Activated B cell treated with CpG ODN at 0.5 μM for 24 hours (primary cell): ENCODE measurements at regions not wholly inside any gene's neighbourhood (a gene's known extent, or its start where the extent isn't known, plus 50 kb on each side); places are given as distances from the start of the nearest gene placed in this dataset.

Source experiments
- ATAC-seq: fragments of 200-7000 bp; cut with Tn5 transposase; one replicate; pipeline ENCODE4 v1.10.0; 2021; ENCODE audit warnings: low read depth, mild to moderate bottlenecking, moderate library complexity
- CTCF ChIA-PET: fragments of 350-600 bp; sonication (Branson Sonifier 250); formaldehyde crosslinking; loops from one replicate; lab custom pipeline; 2021; ENCODE audit warnings: antibody characterized with exemption; lab: Charles Lee
- POLR2A ChIA-PET: fragments of 350-600 bp; sonication (Branson Sonifier 250); formaldehyde crosslinking; loops from one replicate; lab custom pipeline; 2021; ENCODE audit warnings: antibody characterized with exemption; lab: Charles Lee
- DNase-seq: peaks from one replicate; pipeline ENCODE4 v3.0.0; 2022
- H3K27ac Mint-ChIP-seq: one replicate; pipeline ENCODE4 v1.8.0; 2020; ENCODE audit warnings: mixed read lengths
- H3K27me3 Mint-ChIP-seq: one replicate; pipeline ENCODE4 v1.8.0; 2021; ENCODE audit warnings: mixed read lengths
- H3K36me3 Mint-ChIP-seq: one replicate; pipeline ENCODE4 v1.8.0; 2021; ENCODE audit warnings: low read depth, mixed read lengths
- H3K4me1 Mint-ChIP-seq: one replicate; pipeline ENCODE4 v1.8.0; 2021; ENCODE audit warnings: mixed read lengths
- H3K4me3 Mint-ChIP-seq: one replicate; pipeline ENCODE4 v1.8.0; 2020; ENCODE audit warnings: mild to moderate bottlenecking, mixed read lengths
- H3K9me3 Mint-ChIP-seq: one replicate; pipeline ENCODE4 v1.8.0; 2020; ENCODE audit warnings: mixed read lengths
- intact Hi-C: fragments of 100-400 bp; cut with micrococcal nuclease; formaldehyde crosslinking; loops from one replicate; pipeline ENCODE4 v1.15.1; 2024
- TF ChIP-seq, protein P1 (sequence below): fragments of 200-600 bp; IDR thresholded peaks from one replicate; pipeline ENCODE4 v1.8.0; 2022; ENCODE audit warnings: antibody characterized with exemption, mild to moderate bottlenecking

DNA sequence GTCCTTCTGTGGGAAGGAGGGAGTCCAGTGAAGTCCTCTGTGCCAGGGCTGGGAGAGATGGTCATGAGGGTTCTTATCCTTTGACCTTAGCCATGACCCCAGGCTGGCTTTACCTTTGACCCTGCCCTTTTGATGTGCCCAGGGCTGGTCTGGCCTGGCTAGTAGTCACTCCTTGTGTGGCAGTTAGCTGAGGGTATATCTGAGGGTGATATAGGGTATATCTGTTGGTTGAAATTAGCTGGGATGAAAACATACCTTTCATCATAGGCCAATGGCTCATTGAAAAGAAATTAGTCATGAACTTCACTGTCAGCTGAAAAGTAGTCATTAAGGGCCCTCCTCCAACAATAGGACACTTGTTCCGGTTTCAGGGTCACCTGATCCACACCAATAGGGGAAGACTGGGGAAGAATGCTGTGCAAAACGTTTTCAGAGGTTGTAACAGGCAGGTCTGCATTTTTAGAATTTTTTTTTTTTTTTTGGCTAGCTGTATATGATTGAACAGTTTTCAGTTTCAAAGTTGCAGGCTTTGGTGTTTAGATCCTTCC is 74.6 kb upstream of the STOX2 start:
- no peaks in the 10 kb centered on the region for H3K9me3 Mint-ChIP-seq
- CTCF ChIA-PET = no interaction called here

DNA sequence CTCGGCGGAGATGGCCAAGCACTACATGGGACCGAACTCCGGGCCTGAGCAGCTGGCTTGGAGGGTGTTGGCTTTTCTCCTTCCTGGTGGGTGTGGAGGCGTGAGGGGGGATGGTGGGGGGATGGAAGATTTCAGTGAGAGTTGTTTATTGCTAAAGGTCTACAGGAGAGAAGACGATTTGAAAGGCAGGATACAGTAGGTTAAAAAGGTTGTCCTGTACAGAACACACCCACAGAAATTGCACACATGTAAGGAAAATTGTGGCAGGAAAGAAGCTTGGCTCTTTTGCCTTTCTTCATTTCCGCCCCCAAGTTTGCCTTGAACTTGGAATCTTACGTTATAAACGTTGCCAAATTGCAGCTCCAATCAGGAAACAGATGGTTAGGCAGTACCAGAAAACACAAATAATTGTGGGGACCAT is 74.1 kb upstream of the STOX2 start:
- no peak overlapping the region for H3K27ac Mint-ChIP-seq
- no peaks in the 10 kb centered on the region for H3K9me3 Mint-ChIP-seq
- ChIA-PET POLR2A (no interaction called here), CTCF (no interaction called here)
- intact Hi-C loops = no loop called here
- peaks cover 5% of the 10 kb centered on the region for H3K4me1 Mint-ChIP-seq
- DNase-seq (no peak), ATAC-seq (no peak)
- peaks cover 3% of the 10 kb centered on the region for H3K27me3 Mint-ChIP-seq
- H3K36me3 Mint-ChIP-seq = no peaks in the 10 kb centered on the region
- TF ChIP-seq, protein P1, sequence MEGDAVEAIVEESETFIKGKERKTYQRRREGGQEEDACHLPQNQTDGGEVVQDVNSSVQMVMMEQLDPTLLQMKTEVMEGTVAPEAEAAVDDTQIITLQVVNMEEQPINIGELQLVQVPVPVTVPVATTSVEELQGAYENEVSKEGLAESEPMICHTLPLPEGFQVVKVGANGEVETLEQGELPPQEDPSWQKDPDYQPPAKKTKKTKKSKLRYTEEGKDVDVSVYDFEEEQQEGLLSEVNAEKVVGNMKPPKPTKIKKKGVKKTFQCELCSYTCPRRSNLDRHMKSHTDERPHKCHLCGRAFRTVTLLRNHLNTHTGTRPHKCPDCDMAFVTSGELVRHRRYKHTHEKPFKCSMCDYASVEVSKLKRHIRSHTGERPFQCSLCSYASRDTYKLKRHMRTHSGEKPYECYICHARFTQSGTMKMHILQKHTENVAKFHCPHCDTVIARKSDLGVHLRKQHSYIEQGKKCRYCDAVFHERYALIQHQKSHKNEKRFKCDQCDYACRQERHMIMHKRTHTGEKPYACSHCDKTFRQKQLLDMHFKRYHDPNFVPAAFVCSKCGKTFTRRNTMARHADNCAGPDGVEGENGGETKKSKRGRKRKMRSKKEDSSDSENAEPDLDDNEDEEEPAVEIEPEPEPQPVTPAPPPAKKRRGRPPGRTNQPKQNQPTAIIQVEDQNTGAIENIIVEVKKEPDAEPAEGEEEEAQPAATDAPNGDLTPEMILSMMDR = no peak
- no peak overlapping the region for H3K4me3 Mint-ChIP-seq

More for the DNA sequence above, 74.6 kb upstream of the STOX2 start:
- Mint-ChIP-seq H3K36me3 (no peaks in the 10 kb centered on the region), H3K4me3 (no peak overlapping the region), H3K4me1 (peaks cover 5% of the 10 kb centered on the region), H3K27me3 (peaks cover 3% of the 10 kb centered on the region), H3K27ac (no peak overlapping the region)
- DNase-seq (no peak), ATAC-seq (no peak)
- intact Hi-C loops = no loop called here
- TF ChIP-seq, protein P1 = no peak
- POLR2A ChIA-PET = no interaction called here

DNA sequence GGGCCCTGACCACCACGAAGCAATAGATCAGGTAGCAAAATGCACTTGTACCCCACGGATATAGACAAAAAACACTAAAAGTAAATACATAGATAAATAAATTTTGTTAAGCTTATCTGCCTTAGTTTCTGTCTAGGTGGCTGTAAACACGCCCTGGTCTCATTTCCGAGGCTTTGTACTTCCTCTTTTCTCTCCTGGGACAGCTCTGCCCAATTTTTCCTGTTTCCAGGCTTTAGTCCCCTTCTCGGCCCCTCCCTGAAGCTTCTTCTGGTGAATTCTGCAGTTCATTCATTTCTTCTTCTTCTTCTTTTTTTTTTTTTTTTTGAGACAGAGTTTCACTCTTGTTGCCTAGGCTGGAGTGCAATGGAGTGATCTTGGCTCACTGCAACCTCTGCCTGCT is 73.4 kb upstream of the STOX2 start:
- Mint-ChIP-seq H3K4me3 (no peak overlapping the region), H3K4me1 (peaks cover 5% of the 10 kb centered on the region), H3K9me3 (no peaks in the 10 kb centered on the region), H3K27ac (no peak overlapping the region), H3K36me3 (no peaks in the 10 kb centered on the region), H3K27me3 (peaks cover 3% of the 10 kb centered on the region)
- CTCF ChIA-PET = no interaction called here
- intact Hi-C loops = no loop called here
- no peak for DNase-seq
- TF ChIP-seq, protein P1 = no peak
- POLR2A ChIA-PET = no interaction called here
- no peak for ATAC-seq

DNA sequence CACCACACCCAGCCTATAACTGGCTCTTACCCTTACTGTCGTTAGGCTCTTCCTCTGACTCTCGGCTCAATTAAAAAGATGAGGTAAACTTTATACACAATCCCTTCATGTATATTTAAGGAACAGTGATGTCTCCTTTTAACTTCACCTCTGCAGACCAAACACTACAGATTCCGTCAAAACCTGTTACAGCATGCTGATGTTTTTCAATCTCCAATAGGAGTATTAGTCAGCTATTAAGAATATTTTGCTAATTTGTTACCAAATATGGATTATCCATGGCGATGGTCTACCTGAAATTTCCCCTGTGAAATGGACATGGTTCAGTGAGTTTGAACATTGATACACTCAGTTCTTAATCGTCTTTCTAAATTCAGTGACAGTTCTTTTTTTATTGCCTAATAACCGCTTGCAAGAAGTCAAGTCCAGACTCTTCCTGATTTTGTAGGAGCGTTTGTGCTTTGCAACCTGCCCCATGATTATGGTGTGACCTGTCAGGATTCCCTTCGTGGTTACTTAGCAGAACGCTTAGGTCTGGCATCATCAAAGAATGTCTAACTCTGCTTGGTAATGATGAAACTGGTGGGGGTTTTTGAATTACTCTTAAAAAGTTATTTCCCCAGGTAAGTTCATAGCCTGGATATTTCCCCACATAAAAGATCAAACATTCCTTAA is 72.2 kb upstream of the STOX2 start:
- Mint-ChIP-seq H3K27ac (no peak overlapping the region), H3K4me3 (no peak overlapping the region), H3K9me3 (no peaks in the 10 kb centered on the region), H3K27me3 (peaks cover 6% of the 10 kb centered on the region), H3K4me1 (peaks cover 5% of the 10 kb centered on the region), H3K36me3 (no peaks in the 10 kb centered on the region)
- ChIA-PET CTCF (no interaction called here), POLR2A (no interaction called here)
- TF ChIP-seq, protein P1 = no peak
- intact Hi-C loops = no loop called here
- no peak for ATAC-seq
- no peak for DNase-seq

DNA sequence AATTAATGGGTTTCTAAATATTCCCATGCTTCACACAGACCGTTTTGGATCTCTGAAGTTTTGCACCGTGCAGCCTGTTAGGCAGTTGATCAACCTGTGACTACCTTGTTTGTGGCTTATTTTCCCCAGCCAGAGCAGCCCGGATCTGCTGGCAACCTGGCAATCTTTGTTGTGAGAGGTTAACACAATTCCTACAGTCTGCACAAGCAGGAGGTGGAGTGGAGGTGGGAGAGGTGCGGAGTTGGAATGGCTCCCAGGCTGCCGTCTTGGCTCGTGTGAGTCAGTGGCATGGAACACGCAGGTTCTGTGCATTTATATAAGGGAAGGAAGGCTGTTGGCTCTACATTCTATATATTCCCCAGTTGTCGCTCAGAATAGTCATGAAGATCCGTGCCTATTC is 70.9 kb upstream of the STOX2 start:
- TF ChIP-seq, protein P1 = no peak
- no peaks in the 10 kb centered on the region for H3K9me3 Mint-ChIP-seq
- H3K36me3 Mint-ChIP-seq = no peaks in the 10 kb centered on the region
- H3K4me3 Mint-ChIP-seq = no peak overlapping the region
- POLR2A ChIA-PET = interaction anchor here (0.7 kb wide), 1 partner anchor 10 kb away, joined by 4 read pairs; no protein-coding TSS in a partner anchor
- peaks cover 5% of the 10 kb centered on the region for H3K4me1 Mint-ChIP-seq
- H3K27me3 Mint-ChIP-seq = peaks cover 6% of the 10 kb centered on the region
- no peak overlapping the region for H3K27ac Mint-ChIP-seq
- CTCF ChIA-PET = no interaction called here
- ATAC-seq (no peak), DNase-seq (no peak)
- intact Hi-C loops = no loop called here
